GM23248 (cell line): ENCODE measurements at regions not wholly inside any gene's neighbourhood (a gene's known extent, or its start where the extent isn't known, plus 50 kb on each side); places are given as distances from the start of the nearest gene placed in this dataset.

Experiments used
- DNase-seq: peaks from one replicate; pipeline ENCODE4 v3.0.0-alpha.2; 2015
- H2AFZ ChIP-seq: fragments of 200-600 bp; sonication (generic); 2 replicates; pipeline ENCODE4 v1.6.1; 2016; ENCODE audit warnings: antibody characterized with exemption
- H3F3A ChIP-seq: fragments of 200-600 bp; sonication (generic); 2 replicates; pipeline ENCODE4 v1.6.1; 2016; ENCODE audit warnings: mild to moderate bottlenecking, antibody characterized with exemption, mixed run types; ENCODE audit not compliant: insufficient read depth
- H3K27ac ChIP-seq: fragments of 200-600 bp; sonication (generic); 2 replicates; pipeline ENCODE4 v1.5.1; 2016; ENCODE audit warnings: mild to moderate bottlenecking
- H3K27me3 ChIP-seq: fragments of 200-600 bp; sonication (generic); replicated peaks from 2 replicates; pipeline ENCODE4 v1.6.1; 2016; ENCODE audit warnings: mild to moderate bottlenecking; ENCODE audit not compliant: insufficient read depth
- H3K36me3 ChIP-seq: fragments of 200-600 bp; sonication (generic); 2 replicates; pipeline ENCODE4 v1.6.1; 2016; ENCODE audit warnings: low read depth, mild to moderate bottlenecking
- H3K4me1 ChIP-seq: fragments of 200-600 bp; sonication (generic); 2 replicates; pipeline ENCODE4 v1.6.1; 2016; ENCODE audit warnings: mild to moderate bottlenecking; ENCODE audit not compliant: insufficient read depth
- H3K4me2 ChIP-seq: fragments of 200-600 bp; sonication (generic); one replicate; pipeline ENCODE4 v1.6.1; 2016; ENCODE audit warnings: mild to moderate bottlenecking; ENCODE audit not compliant: unreplicated experiment
- H3K4me3 ChIP-seq: fragments of 200-600 bp; sonication (generic); 2 replicates; pipeline ENCODE4 v1.5.1; 2016; ENCODE audit warnings: mild to moderate bottlenecking
- H3K79me2 ChIP-seq: fragments of 200-600 bp; sonication (generic); 2 replicates; pipeline ENCODE4 v1.6.1; 2016; ENCODE audit warnings: mild to moderate bottlenecking; ENCODE audit not compliant: insufficient read depth
- H3K9ac ChIP-seq: fragments of 200-600 bp; sonication (generic); 2 replicates; pipeline ENCODE4 v1.6.1; 2016; ENCODE audit warnings: mild to moderate bottlenecking
- H3K9me2 ChIP-seq: fragments of 200-600 bp; sonication (generic); 2 replicates; pipeline ENCODE4 v1.6.1; 2016; ENCODE audit warnings: mixed run types, mild to moderate bottlenecking, moderate library complexity; ENCODE audit not compliant: insufficient read depth
- H3K9me3 ChIP-seq: fragments of 200-600 bp; sonication (generic); one replicate; pipeline ENCODE4 v1.6.1; 2017; ENCODE audit warnings: low read depth
- H4K20me1 ChIP-seq: fragments of 200-600 bp; sonication (generic); 2 replicates; pipeline ENCODE4 v1.6.0; 2016; ENCODE audit not compliant: insufficient read depth
- EZH2 ChIP-seq: fragments of 200-600 bp; sonication (generic); IDR thresholded peaks from 2 replicates; pipeline ENCODE4 v1.6.1; 2018; ENCODE audit warnings: antibody characterized with exemption, mild to moderate bottlenecking; ENCODE audit not compliant: insufficient read depth, poor library complexity, severe bottlenecking
- EZH2phosphoT487 ChIP-seq: fragments of 200-600 bp; sonication (generic); IDR thresholded peaks from 2 replicates; pipeline ENCODE4 v1.6.1; 2018; ENCODE audit warnings: antibody characterized with exemption, moderate library complexity, mild to moderate bottlenecking, low read depth; ENCODE audit not compliant: insufficient read depth
- WGBS, 2 experiments: methylation state at CpG; one replicate each; pipeline ENCODE4 v1.1.6; 2015 to 2017; ENCODE audit warnings: low lambda C conversion rate in 2 of 2, low coverage in 1 of 2; ENCODE audit errors: missing lambda C conversion rate in 2 of 2; 5-methylcytosine and 5-hydroxymethylcytosine counted together
- in situ Hi-C: fragments of 300-500 bp; cut with MboI; formaldehyde crosslinking; loops from 2 replicates; pipeline ENCODE4 v1.15.0; 2020

- no peaks in the 10 kb centered on the region for H3K9me2 ChIP-seq
- no peaks in the 10 kb centered on the region for H3K36me3 ChIP-seq
- no peaks in the 10 kb centered on the region for H3K9me3 ChIP-seq
- TF ChIP-seq EZH2 = no peak
- WGBS, 2 experiments = 26 to 29% methylated on average over 4 of the region's 4 CpGs
- H3K9ac ChIP-seq = no peak overlapping the region
- H2AFZ ChIP-seq = no peak overlapping the region
- H3F3A ChIP-seq = no peaks in the 10 kb centered on the region
- no peaks in the 10 kb centered on the region for H4K20me1 ChIP-seq
- in situ Hi-C loops = no loop called here
- H3K4me3 ChIP-seq = no peak overlapping the region
- no peaks in the 10 kb centered on the region for H3K79me2 ChIP-seq
- no peaks in the 10 kb centered on the region for H3K4me1 ChIP-seq
- no peaks in the 10 kb centered on the region for H3K27me3 ChIP-seq
- H3K27ac ChIP-seq = no peak overlapping the region
- no peak for DNase-seq
- no peak overlapping the region for H3K4me2 ChIP-seq
Observed at GRCh38 chr2:21920721-21921120, 797.0 kb downstream of the TDRD15 start.

- in situ Hi-C loops = no loop called here
- no peak overlapping the region for H2AFZ ChIP-seq
- H3K27me3 ChIP-seq = no peaks in the 10 kb centered on the region
- no peaks in the 10 kb centered on the region for H3F3A ChIP-seq
- H3K4me3 ChIP-seq = no peak overlapping the region
- 11 to 16% methylated on average over 2 of the region's 2 CpGs for WGBS, 2 experiments
- H3K36me3 ChIP-seq = no peaks in the 10 kb centered on the region
- no peak for DNase-seq
- no peaks in the 10 kb centered on the region for H3K9me3 ChIP-seq
- TF ChIP-seq EZH2 = no peak
- TF ChIP-seq EZH2phosphoT487 = no peak
- H3K4me1 ChIP-seq = no peaks in the 10 kb centered on the region
- H3K9me2 ChIP-seq = no peaks in the 10 kb centered on the region
- H3K4me2 ChIP-seq = no peak overlapping the region
- no peak overlapping the region for H3K9ac ChIP-seq
- no peaks in the 10 kb centered on the region for H4K20me1 ChIP-seq
- no peaks in the 10 kb centered on the region for H3K79me2 ChIP-seq
- no peak overlapping the region for H3K27ac ChIP-seq
Observed at GRCh38 chr2:21924640-21925285, 801.0 kb downstream of the TDRD15 start.

- Histone ChIP-seq H3K4me2 (no peak overlapping the region), H4K20me1 (no peaks in the 10 kb centered on the region), H3F3A (no peaks in the 10 kb centered on the region), H3K36me3 (no peaks in the 10 kb centered on the region), H3K4me3 (no peak overlapping the region), H2AFZ (no peak overlapping the region), H3K4me1 (no peaks in the 10 kb centered on the region), H3K79me2 (no peaks in the 10 kb centered on the region), H3K9me3 (no peaks in the 10 kb centered on the region), H3K27ac (no peak overlapping the region), H3K9ac (no peak overlapping the region), H3K27me3 (no peaks in the 10 kb centered on the region), H3K9me2 (no peaks in the 10 kb centered on the region)
- 8 to 13% methylated on average over 2 of the region's 2 CpGs for WGBS, 2 experiments
- no peak for TF ChIP-seq EZH2
- TF ChIP-seq EZH2phosphoT487 = no peak
- DNase-seq = no peak
- in situ Hi-C loops = no loop called here
Observed at GRCh38 chr2:21928292-21928691, 804.5 kb downstream of the TDRD15 start.

- Histone ChIP-seq H3K36me3 (no peaks in the 10 kb centered on the region), H3K9me2 (no peaks in the 10 kb centered on the region), H3K9me3 (no peaks in the 10 kb centered on the region), H3K27me3 (no peaks in the 10 kb centered on the region), H4K20me1 (no peaks in the 10 kb centered on the region), H3K27ac (no peak overlapping the region), H3K4me2 (no peak overlapping the region), H3F3A (no peaks in the 10 kb centered on the region), H3K4me3 (no peak overlapping the region), H3K9ac (no peak overlapping the region), H3K4me1 (no peaks in the 10 kb centered on the region), H3K79me2 (no peaks in the 10 kb centered on the region), H2AFZ (no peak overlapping the region)
- no peak for TF ChIP-seq EZH2phosphoT487
- no peak for TF ChIP-seq EZH2
- DNase-seq = no peak
- in situ Hi-C loops = no loop called here
- 19 to 20% methylated on average over 2 of the region's 2 CpGs for WGBS, 2 experiments
Observed at GRCh38 chr2:21930226-21930625, 806.5 kb downstream of the TDRD15 start.

- Histone ChIP-seq H4K20me1 (no peaks in the 10 kb centered on the region), H3K9me2 (no peaks in the 10 kb centered on the region), H2AFZ (no peak overlapping the region), H3K27ac (no peak overlapping the region), H3K4me1 (no peaks in the 10 kb centered on the region), H3K4me3 (no peak overlapping the region), H3K9ac (no peak overlapping the region), H3F3A (no peaks in the 10 kb centered on the region), H3K4me2 (no peak overlapping the region), H3K36me3 (no peaks in the 10 kb centered on the region), H3K27me3 (no peaks in the 10 kb centered on the region), H3K79me2 (no peaks in the 10 kb centered on the region), H3K9me3 (no peaks in the 10 kb centered on the region)
- TF ChIP-seq EZH2phosphoT487 (no peak), EZH2 (no peak)
- WGBS, 2 experiments = 7 to 19% methylated on average over 2 of the region's 2 CpGs
- in situ Hi-C loops = no loop called here
- DNase-seq = no peak
Observed at GRCh38 chr2:21939967-21940366, 816.2 kb downstream of the TDRD15 start.
